Endothelial cell of umbilical vein (primary cell): ENCODE measurements at regions not wholly inside any gene's neighbourhood (a gene's known extent, or its start where the extent isn't known, plus 50 kb on each side); places are given as distances from the start of the nearest gene placed in this dataset.

ENCODE experiments used
- BruUV-seq: library from RNA; stranded (reverse); fragments of 400-500 nt; replicated peaks from 2 replicates; lab custom pipeline; 2021; lab: Mats Ljungman, UMichigan
- CTCF ChIA-PET: fragments of 300-600, 350-600 bp; sonication (Branson Sonifier 250); formaldehyde crosslinking; loops from one replicate; lab custom pipeline; 2021; ENCODE audit warnings: antibody characterized with exemption, inconsistent platforms; lab: Charles Lee
- POLR2A ChIA-PET: fragments of 300-600, 350-600 bp; sonication (Branson Sonifier 250); formaldehyde crosslinking; loops from one replicate; lab custom pipeline; 2021; ENCODE audit warnings: antibody characterized with exemption, inconsistent platforms; lab: Charles Lee
- DNase-seq: peaks from one replicate; pipeline ENCODE4 v3.0.0-alpha.2; 2011; ENCODE audit warnings: low read depth, low spot score
- FAIRE-seq: peaks from 2 replicates; lab custom pipeline; 2011; peaks lifted over from hg19 to GRCh38; lab: Jason Lieb, UNC
- H2AFZ ChIP-seq: 2 replicates; pipeline ENCODE4 v1.6.0; 2012; ENCODE audit warnings: low read depth, low read length, control low read depth, inconsistent platforms
- H3K27ac ChIP-seq: 2 replicates; pipeline ENCODE4 v1.5.1; 2011; ENCODE audit warnings: low read depth, mild to moderate bottlenecking, control low read depth, low read length, moderate library complexity; ENCODE audit not compliant: insufficient read depth
- H3K27me3 ChIP-seq, 2 experiments: 2 replicates each; pipeline versions ENCODE4 v1.6.0 to v1.6.1; 2011; ENCODE audit warnings: low read length in 2 of 2, mixed read lengths in 1 of 2; ENCODE audit not compliant: control insufficient read depth in 2 of 2, insufficient read depth in 2 of 2
- H3K36me3 ChIP-seq, 2 experiments: 2 replicates in 1 of 2; 3 replicates in 1 of 2; pipeline ENCODE4 v1.5.1; 2011; ENCODE audit warnings: low read length in 2 of 2, mild to moderate bottlenecking in 1 of 2, moderate library complexity in 1 of 2; ENCODE audit not compliant: control insufficient read depth in 2 of 2, insufficient read depth in 2 of 2; ENCODE audit errors: extremely low read depth in 1 of 2
- H3K4me1 ChIP-seq: 3 replicates; pipeline ENCODE4 v1.5.1; 2011; ENCODE audit warnings: mild to moderate bottlenecking, low read length; ENCODE audit not compliant: control insufficient read depth, insufficient read depth; ENCODE audit errors: extremely low read depth
- H3K4me2 ChIP-seq: 2 replicates; pipeline ENCODE4 v1.6.1; 2011; ENCODE audit warnings: low read length, control low read depth, mixed read lengths; ENCODE audit not compliant: insufficient read depth
- H3K4me3 ChIP-seq, 3 experiments: fragments of 200-600 bp in 1 of 3; sonication (generic), shearing (Covaris generic) in 1 of 3; replicated peaks in 1 of 3; 2 replicates each; pipeline ENCODE4 v1.5.1; 2011 to 2016; ENCODE audit warnings: control low read depth in 3 of 3, low read length in 3 of 3, mild to moderate bottlenecking in 2 of 3, inconsistent platforms in 1 of 3, low read depth in 1 of 3, moderate library complexity in 1 of 3; ENCODE audit not compliant: insufficient read depth in 1 of 3
- H3K79me2 ChIP-seq: 2 replicates; pipeline ENCODE4 v1.6.0; 2012; ENCODE audit warnings: low read length, inconsistent platforms; ENCODE audit not compliant: control insufficient read depth, insufficient read depth
- H3K9ac ChIP-seq: replicated peaks from 2 replicates; pipeline ENCODE3; 2011; ENCODE audit warnings: low read length, control low read depth; ENCODE audit not compliant: insufficient read depth; ENCODE audit errors: extremely low read depth
- H3K9me1 ChIP-seq: replicated peaks from 3 replicates; pipeline ENCODE4 v1.6.0; 2011; ENCODE audit warnings: mild to moderate bottlenecking, low read length; ENCODE audit not compliant: control insufficient read depth, insufficient read depth; ENCODE audit errors: extremely low read depth
- H3K9me3 ChIP-seq: replicated peaks from 2 replicates; pipeline ENCODE4 v1.5.1; 2012; ENCODE audit warnings: low read length, inconsistent platforms; ENCODE audit not compliant: control insufficient read depth, insufficient read depth
- H4K20me1 ChIP-seq: replicated peaks from 2 replicates; pipeline ENCODE3; 2011; ENCODE audit warnings: mild to moderate bottlenecking, low read length; ENCODE audit not compliant: control insufficient read depth, insufficient read depth; ENCODE audit errors: extremely low read depth
- CTCF ChIP-seq, 2 donors: IDR thresholded peaks; 1 replicate in 1 of 2; 2 replicates in 1 of 2; pipeline ENCODE4 v1.5.1; 2011; ENCODE audit warnings: low read length in 2 of 2, mild to moderate bottlenecking in 2 of 2, moderate library complexity in 2 of 2, control low read depth in 1 of 2, inconsistent platforms in 1 of 2, low read depth in 1 of 2; ENCODE audit not compliant: insufficient read depth in 1 of 2; ENCODE audit errors: extremely low read depth in 1 of 2
- EZH2 ChIP-seq: IDR thresholded peaks from 2 replicates; pipeline ENCODE4 v1.6.1; 2012; ENCODE audit warnings: borderline replicate concordance, low read depth, mild to moderate bottlenecking, moderate library complexity, low read length, inconsistent platforms; ENCODE audit not compliant: severe bottlenecking
- FOS ChIP-seq: IDR thresholded peaks from 2 replicates; pipeline ENCODE4 v1.6.1; 2011; ENCODE audit warnings: mild to moderate bottlenecking, low read length, moderate library complexity, borderline replicate concordance; ENCODE audit not compliant: insufficient read depth
- GATA2 ChIP-seq: IDR thresholded peaks from 2 replicates; pipeline ENCODE4 v1.7.0; 2011; ENCODE audit warnings: low read depth, mild to moderate bottlenecking, moderate library complexity, mixed read lengths, low read length; ENCODE audit not compliant: insufficient read length, insufficient read depth
- JUN ChIP-seq: IDR thresholded peaks from 2 replicates; pipeline ENCODE4 v1.6.1; 2011; ENCODE audit warnings: borderline replicate concordance, low read depth; ENCODE audit not compliant: insufficient read length, insufficient read depth
- MAX ChIP-seq: IDR thresholded peaks from 2 replicates; pipeline ENCODE4 v1.6.1; 2011; ENCODE audit not compliant: insufficient read depth, insufficient read length
- MYC ChIP-seq: IDR thresholded peaks from one replicate; pipeline ENCODE4 v1.6.1; 2011; ENCODE audit warnings: mild to moderate bottlenecking, low read depth, low read length
- POLR2A ChIP-seq: IDR thresholded peaks from 2 replicates; pipeline ENCODE4 v1.6.1; 2012; ENCODE audit warnings: low read depth, mild to moderate bottlenecking, control low read depth, low read length
- POLR2AphosphoS5 ChIP-seq: IDR thresholded peaks from 2 replicates; pipeline ENCODE4 v1.6.1; 2012; ENCODE audit warnings: low read depth, mild to moderate bottlenecking, control low read depth, low read length, moderate library complexity; ENCODE audit not compliant: insufficient read depth
- dilution Hi-C: fragments of 300-500 bp; cut with MboI; formaldehyde crosslinking; loops from one replicate; pipeline ENCODE4 v1.15.0; 2019; ENCODE audit warnings: low sequenced_read_pairs; ENCODE audit not compliant: extremely low pct_ligation_motif_present
- intact Hi-C: fragments of 100-400 bp; cut with micrococcal nuclease; formaldehyde crosslinking; loops from one replicate; pipeline ENCODE4 v1.10.0; 2022

GRCh38 chr2:7803515-7803914 lies 878.3 kb upstream of the ID2 start:
- intact Hi-C loops, result no loop called here
- H3K4me1 ChIP-seq, result no peaks in the 10 kb centered on the region
- no peak overlapping the region for H3K4me2 ChIP-seq
- no peaks in the 10 kb centered on the region for H4K20me1 ChIP-seq
- H3K27me3 ChIP-seq, result no peaks in the 10 kb centered on the region
- dilution Hi-C loops, result no loop called here
- ChIA-PET CTCF (no interaction called here), POLR2A (no interaction called here)
- peaks cover 13% of the 10 kb centered on the region for H3K9me3 ChIP-seq
- no peak overlapping the region for H2AFZ ChIP-seq
- no peak overlapping the region for H3K27ac ChIP-seq
- no peaks in the 10 kb centered on the region for H3K79me2 ChIP-seq
- no peak overlapping the region for H3K9ac ChIP-seq
- DNase-seq, result no peak
- no peak for TF ChIP-seq MAX
- no peak for TF ChIP-seq CTCF (IDR thresholded peaks at IDR 0.05; ENCODE audit: extremely low read depth in 1 of 2, insufficient read depth in 1 of 2, low read depth in 1 of 2, low read length in 2 of 2)
- TF ChIP-seq EZH2, result no peak
- no peak for TF ChIP-seq FOS
- no peak for TF ChIP-seq POLR2AphosphoS5
- TF ChIP-seq POLR2A, result no peak
- TF ChIP-seq JUN, result no peak
- no peak for TF ChIP-seq MYC
- TF ChIP-seq GATA2, result no peak
- H3K9me1 ChIP-seq, result no peaks in the 10 kb centered on the region
- BruUV-seq, result no TSS peak
- H3K4me3 ChIP-seq, result no peak overlapping the region
- no peaks in the 10 kb centered on the region for H3K36me3 ChIP-seq
- FAIRE-seq, result no peak
